ENCODE measurements at regions not wholly inside any gene's neighbourhood (a gene's known extent, or its start where the extent isn't known, plus 50 kb on each side); places are given as distances from the start of the nearest gene placed in this dataset.
A peak's percentile ranks its signal among the peaks of the same experiment; 100 is the strongest.

DNA sequence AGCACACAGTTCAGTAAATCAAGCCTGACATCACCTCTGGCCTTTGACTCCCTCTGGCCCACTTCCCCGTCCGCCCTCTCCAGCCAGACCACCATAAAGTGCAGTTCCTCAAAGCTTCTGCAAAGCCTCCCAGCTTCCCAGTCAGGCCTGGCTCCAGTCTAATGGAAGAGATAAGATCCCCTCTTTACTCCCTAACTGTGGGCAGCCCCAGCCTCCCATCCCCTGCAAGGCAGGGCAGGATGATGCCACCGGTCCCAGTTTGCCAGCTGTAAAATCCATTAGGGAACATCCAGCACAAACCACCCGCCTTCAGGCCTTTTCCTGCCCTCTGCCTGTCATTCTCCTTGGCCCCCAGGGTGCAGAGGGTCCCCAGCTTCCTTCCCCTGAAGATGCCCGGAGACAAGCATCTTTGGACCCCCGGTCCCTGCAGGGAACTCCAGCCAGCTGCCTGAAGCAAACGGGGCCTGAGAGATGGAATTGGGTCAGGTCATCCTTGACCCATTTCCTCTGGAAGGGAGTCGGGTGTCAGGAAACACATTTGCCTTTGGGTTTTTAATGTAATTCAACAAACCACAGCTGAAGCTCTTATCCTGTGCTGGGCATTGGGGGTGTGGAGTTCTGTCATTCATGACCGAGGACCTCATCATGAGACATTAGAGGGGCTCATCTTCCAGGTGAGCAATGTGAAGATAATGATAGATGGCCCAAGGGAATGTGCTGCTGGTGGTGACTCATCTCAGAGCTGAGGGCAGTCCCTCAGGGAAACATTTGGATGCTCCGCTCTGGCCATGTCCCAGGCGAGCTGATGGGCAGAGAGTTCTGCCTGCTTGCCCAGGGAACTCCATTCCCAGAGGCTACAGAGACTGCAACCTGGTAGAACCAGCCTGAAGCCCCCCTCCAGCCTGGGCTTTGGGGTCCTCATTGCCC is 93.8 kb upstream of the CLMN start:
- no peak for DNase-seq (ENCODE audit: low spot score)

DNA sequence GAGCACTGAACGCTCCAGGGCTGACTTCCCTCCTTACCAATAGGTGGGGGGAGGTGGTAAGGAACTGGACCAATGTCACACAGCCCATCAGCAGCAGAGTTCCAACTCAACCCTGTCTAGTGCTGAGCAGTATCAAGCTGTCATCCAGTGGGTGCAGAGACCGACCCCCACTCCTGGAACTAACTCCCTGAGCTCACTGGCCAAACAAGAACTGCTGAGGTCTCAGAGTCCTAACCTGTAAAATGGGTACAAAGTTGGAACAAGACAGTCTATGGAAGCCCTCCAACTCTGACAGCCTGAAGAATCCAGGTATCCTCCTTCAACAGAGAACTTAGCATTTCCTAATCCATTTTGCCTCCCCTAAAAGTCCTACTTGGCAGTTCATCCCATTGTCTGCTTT is 91.1 kb upstream of the CLMN start:
- DNase-seq (ENCODE audit: low spot score): no peak

DNA sequence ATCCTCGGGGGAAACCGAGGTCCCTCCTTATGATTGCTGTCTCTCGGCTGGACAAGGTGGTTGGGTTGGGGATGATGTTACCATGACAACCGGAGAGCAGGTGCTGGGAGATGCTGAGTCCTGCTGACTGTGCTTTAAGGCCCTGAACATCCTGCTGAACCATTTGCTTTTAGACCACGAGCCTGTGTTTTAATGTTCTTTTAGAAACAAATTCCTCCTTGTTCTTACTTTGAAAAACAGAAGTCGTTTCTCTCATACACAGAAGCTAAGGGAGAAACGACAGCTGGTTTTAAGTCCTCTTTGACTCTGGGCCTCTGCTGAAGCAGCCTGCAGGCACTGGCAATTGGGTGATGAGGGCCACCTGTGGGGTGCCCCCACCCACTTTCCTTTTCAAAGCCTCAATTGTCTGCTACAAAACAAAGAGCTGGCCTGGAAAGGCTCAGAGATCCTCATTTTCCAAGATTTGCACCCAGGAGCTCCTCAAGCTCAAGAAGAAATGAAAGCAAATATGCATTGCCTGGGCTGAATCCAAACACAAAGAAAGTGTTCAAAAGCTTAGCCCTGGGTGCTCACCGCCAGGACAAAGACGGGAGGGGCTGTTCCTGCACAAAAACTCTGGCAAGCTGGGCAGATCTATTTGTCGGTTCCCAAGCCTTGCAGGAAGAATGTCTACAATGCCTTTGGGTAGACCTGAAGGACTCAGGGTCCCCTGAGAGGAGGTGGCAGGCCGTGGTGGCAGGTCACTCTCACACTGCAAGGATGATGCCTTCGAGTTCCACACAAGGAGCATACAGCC is 90.0 kb upstream of the CLMN start:
- DNase-seq (ENCODE audit: low spot score): no peak

DNA sequence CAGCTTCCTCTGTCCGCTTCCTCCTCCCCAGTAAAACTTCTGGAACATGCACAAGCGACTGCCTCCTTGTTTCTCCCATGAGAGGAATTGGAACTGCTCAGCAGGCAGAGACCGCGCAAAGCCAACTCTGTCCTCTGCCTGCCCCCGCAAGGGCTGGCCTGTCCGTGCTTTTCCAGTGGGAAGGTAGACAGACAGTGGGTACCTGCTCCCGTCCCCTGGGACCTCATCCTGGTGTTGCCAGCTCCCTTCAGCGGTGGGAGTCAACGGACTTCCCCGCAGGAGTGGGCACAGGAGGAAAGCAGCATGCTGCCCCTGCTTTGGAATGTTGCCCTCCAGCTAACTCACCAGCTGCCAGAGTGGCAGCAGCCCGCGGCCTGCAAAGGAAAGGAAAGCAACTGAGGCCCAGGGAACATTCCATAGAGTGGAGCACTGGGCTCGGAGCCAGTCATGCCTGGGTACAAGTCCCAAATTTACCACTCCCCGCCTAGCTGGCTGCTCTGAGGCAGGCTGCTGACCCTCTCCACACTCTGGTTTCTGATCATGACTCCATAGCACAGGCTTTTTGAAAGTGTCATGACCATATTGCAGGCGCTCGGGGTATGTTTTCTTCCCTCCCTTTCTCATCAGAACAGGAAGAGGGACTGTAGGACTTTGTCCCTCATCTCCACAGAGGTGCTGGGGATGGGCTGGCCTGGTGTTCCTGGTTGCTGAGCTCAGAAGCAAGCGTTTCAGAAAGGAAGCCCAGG is 89.2 kb upstream of the CLMN start:
- DNase-seq (ENCODE audit: low spot score): no peak

DNA sequence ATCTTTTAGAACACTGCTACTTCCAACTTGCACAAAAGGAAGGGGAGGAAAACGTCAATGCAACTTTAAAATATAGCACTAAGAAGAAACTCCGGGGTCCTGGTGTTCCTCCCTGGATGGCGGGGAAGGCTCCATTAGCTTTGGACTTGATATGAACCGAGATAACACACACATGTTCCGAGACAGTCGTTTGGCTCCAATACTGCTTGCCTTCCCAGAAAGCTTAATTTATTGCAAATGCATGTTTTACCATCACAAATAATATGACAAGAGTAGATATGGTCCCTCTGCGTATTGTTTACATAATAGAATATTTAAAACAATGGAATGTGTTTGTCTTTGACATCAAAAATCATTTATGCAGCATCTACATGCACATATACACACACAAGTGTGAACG is 87.6 kb upstream of the CLMN start:
- peak; percentile 29 for DNase-seq (ENCODE audit: low spot score)

DNA sequence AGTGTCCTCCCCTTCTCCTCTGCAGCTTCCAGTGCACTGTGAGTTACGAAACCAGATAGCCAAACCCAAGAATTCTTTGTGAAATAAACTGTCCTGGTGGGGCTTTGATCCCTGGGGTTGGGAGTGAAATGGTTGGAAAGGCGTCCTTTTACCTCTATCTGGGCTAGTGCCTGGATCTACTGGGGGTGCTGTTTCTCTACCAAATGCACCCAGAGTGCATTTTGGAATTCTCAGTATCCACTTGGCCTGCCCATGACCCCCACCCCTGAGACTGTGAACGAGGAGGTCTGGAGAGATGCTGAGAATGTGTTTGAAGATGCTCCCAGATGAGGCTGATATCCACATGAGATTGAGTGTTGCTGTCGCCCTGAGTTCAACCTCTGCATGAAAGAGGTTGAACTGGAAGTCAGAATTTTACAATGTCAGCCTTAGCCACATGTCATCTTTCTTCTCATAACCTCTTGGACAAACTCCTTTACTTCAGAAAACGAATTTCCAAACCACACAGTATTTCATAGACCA is 87.1 kb upstream of the CLMN start:
- no peak for DNase-seq (ENCODE audit: low spot score)

DNA sequence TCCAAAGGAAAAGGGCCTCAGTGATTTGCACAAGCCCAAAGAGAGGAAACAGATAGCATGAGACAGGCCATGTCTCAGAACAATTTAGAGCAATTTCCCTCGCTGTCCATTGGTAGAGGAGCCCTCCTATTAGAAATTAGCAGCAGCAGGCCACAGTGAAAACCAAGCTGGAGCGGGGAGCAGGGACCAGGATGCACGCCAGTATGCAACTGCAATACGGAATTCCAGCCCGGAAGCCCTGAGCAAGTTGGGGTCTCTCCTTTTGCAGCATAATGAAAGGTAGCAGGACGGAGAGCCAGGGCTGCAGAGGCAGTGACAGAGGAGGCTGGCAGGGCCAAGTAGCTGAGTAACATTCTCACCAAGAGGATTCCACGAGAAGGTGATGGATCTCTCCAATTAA is 84.9 kb upstream of the CLMN start:
- DNase-seq (ENCODE audit: low spot score): no peak

DNA sequence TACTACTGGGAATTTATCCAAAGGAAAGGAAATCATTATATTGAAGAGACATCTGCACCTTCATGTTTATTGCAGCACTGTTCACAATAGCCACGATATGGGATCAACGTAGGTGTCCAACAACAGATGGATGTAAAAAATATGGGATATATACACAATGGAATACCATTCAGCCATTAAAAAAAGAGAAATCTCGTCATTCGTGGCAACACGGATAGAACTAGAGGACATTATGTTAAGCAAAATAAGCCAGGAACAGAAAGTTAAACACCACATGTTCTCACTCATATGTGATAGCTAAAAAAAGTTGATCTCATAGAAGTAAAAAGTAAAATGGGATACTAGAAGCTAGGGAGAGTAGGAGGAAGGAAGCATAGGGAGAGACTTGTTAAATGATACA is 82.9 kb upstream of the CLMN start:
- DNase-seq (ENCODE audit: low spot score): no peak

DNA sequence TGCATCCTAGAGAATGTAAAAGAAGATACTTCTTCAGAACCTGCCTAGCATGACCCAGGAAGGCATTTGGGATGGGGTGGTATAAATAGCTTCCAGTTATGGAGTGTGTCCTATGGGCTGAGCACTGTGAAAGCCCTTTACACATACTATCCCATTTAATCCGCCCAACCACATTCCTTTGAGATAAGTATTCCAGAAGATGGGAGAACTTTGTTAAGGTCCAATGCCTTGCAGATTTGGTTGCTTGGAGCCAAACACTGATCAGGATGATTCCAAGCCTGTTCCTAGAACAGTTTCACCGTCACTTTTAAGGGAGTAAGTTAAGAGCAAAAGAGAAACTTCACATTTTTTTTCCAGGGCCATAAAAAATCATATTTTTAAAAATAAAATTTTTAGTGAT is 82.5 kb upstream of the CLMN start:
- no peak for DNase-seq (ENCODE audit: low spot score)

DNA sequence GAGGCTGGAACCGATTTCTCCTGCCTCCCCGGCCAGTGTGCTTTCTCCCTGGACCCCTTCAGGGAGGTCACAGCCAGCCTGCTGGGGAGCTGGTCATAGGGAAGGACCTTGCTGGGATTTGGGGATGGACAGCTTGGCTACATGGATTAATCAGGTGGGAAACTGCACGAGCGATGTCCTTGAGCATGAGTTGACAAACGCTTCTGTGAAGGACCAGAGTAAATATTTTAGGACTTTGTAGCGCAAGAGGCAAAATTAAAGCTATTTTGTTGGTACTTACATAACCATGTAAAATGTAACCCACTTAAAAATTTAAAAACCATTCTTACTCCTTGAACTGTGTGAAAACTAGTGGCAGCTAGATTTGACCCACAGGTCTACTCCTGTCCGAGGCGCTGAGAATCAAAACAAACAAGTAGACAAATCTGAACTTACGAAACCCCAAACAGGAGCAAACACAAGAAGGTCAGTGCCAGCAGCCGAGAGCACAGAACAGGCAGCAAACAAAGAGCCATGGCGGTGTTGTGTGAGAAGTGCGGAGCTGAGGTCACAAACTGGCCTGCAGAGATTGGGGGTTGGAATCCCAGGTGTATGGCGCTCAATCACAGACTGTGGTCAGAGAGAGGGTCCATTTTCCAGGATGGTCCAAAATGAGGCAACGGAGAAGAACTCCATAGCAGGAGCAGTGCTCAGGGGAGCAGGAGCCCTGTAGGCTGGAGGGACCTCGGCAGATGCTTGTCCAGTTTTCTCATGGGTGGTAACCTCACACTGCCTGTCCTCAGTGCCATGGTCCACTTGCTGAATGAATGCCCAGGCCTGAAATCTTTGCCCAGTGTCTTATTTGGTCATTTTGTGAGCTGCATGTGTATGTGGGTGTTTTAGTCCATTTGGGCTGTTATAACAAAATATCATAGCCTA is 79.2 kb upstream of the CLMN start:
- DNase-seq (ENCODE audit: low spot score): no peak

DNA sequence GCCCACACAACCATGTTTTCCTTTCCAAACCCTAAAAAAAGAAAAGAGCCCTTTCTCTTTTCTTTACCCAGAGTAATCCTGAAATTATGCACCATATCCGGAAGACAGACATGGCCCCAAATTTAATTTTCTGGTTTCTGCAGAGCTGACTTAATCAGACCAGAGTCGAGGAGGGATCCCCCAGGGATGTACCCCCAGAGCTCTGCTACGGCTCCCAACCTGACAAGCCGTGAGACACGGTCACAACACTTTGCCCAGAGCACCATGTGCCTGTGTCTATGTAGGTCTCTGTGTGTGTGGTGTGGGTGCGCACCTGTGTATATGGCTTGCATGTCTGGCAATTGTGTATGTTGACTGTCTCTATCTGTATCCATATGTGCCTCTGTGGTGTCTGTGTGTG is 77.6 kb upstream of the CLMN start:
- DNase-seq (ENCODE audit: low spot score): no peak

DNA sequence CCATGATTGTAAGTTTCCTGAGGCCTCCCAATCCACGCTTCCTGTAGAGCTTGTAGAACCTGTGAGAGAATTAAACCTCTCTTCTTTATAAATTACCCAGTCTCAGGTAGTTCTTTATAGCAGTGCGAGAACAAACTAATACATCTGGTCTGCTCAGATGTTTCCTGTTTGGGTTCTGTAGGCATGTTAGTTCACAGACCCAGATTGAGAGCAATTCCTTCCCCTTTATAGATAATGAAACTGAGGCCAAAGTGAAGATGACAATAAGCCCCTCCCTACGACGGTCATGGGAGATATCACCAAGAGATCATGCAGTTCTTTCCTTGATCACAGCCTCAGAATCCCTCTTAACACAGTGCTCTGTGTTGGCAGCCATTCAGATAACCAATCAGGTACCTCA is 76.5 kb upstream of the CLMN start:
- DNase-seq (ENCODE audit: low spot score): no peak

DNA sequence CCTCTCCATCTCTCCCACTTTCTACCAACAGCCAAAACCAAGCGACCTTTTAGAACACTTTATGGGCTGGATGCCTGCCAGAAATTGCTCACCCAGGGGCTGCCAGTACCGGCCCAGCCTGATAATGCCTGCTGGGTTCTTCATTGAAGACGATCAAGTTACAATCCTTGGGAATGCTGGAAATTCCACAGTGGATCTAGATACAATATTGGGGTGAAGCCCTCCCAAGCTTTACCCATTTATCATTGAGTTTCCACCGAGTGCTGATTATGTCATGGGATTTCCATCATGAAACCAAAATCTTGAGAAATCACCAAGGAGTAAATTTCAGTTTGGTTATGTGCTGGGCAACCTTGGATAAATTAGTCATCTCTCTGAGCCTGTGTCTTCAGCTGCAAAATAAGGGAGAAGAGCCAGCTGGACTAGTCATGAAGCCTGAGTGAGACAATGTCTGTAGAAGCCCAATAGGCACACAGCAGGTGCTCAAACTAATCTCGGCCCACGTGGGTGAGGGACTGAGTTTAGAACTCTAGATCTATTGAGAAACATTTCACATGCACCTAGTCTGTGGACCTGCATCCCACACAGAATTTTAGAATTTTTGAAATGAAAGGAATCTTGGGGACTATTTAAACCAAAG is 75.5 kb upstream of the CLMN start:
- no peak for DNase-seq (ENCODE audit: low spot score)

DNA sequence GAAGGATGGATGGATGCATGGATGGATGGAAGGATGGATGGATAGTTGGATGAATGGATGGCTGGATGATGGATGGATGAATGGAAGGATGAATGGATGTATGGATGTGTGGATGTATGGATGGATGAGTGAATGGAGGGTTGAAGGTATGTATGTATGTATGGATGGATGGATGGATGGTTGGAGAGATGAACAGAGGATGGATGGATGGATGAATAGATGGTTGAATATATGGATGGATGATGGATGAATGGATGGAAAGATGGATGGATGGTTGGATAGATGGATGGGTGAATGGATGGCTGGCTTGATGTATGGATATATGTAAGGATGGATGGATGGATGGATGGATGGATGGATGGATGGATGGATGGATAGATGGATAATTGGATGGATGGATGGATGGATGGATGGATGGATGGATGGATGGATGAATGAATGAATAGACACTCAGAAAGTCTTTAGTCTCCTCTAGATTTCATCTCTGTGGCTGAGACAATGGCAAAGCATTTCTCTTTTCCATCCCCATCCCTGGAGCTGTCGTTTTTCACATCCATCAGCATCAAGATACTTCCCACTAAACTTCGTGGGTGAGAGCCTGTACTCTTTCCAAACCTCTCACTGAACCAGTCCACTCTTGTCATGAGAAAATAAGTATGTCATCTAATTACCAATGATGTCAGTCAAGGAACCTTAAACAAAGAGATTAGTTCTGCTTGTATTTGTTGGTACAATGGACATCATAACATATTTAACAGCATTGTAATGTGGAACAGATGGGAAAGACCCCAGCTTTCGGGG is 74.8 kb upstream of the CLMN start:
- DNase-seq (ENCODE audit: low spot score): no peak

DNA sequence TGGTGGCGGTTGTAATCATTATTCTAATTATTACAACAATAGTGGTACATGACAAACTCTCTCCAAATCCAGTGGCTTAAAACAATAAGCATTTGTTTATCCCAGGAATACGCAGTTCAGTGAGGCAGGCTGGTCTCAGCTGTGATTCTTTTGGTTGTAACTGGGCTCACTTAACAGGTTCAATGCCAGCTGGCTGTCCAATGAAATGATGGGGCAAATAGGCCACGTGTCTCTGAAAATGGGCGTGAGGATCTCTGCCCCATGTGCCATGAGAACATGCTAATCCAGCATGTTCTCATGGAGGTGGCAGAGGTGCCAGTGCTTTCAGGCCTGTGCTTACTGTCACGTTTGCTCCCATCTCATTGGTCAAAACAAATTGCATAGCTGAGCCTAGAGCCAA is 73.1 kb upstream of the CLMN start:
- DNase-seq (ENCODE audit: low spot score): no peak

DNA sequence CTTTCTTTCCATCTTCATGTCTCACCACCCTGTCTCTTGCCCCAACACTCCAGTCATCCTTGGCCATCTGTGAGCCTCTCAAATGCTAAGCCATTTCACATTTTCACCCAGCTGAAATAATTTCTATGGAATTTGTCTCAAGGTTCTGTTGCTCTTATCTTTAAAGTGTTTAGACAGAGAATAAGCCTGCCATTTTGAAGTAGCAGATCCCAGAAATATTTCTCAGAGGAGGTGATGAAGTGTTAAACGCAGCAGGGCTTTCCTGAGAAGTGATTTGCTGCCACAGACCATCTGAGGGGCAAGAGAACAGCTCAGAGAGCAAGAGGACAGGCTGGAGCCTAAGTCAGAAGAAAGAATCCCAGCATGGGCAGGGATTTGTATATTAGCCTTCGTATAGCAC is 71.6 kb upstream of the CLMN start:
- DNase-seq (ENCODE audit: low spot score): peak; percentile 93

DNA sequence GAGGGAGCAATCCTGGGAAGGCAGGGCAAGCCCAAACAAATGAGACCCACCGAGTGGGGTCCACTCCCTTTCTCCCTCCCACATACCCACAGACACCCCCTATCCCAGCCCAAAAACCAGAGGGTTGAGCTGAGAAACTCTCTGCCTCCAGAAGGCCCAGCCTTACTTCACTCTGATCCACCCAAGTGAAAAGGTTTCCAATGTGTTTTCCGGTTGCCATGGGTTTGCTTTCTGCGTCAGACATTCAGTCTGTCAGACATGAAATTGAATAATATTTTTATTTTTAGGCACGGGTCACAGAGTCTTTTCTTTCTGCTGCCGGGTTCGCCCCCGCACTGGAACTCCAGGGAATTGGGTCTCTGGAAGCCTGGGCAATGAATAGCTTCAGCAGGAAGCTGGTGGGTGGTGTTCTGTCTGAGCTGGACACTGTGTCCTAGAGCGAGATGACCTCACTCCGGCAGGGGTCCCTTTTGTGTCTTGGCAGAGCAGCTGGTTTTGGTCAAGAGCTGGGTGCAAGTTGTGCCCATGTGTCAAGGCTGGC is 69.8 kb upstream of the CLMN start:
- DNase-seq (ENCODE audit: low spot score): no peak

DNA sequence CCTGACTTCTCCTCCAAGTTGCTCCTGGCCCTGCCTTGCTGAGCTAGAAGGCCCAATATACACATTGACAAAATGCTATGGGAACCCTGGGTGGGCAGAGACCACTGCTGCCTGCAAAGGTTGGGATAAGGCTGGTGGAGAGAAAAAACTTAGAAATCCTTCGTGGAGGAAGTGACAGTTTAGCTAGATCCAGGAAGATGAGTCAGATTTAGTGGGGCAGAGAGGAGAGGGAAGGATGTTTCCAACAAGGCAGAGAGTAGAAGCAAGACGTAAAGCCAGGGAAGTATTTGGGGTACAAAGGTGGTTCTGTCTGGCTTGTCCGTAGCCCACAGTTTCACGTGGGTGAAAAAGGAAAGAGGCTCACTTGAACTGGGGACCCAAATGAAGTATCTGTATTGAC is 69.0 kb upstream of the CLMN start:
- DNase-seq (ENCODE audit: low spot score): peak; percentile 51

DNA sequence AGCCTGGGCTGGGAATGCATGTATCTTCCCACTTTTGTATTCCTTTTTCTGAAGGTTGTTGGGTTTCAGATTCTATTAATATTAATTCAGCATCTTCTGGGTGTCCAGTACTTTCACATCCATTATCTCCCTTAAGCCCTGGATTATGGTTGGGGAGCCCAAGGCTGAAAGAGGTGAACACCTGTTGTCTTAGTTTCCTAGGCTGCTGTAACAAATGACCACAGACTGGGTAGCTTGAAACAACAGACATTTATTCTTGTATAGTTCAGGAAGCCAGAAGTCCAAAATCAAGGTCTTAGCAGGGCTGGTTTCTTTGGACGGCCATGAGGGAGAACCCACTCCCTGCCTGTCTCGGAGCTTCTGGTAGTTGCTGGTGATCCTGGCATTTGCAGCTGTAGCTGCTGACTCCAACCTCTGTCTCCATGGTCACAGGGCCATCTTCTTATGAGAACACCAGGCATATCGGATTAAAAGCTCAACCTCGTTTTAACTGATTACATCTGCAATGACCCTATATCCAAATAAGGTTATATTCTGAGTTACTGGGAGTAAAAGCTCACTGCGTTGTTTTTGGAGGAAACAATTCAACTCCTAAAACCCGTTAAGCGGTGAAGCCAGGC is 68.2 kb upstream of the CLMN start:
- DNase-seq (ENCODE audit: low spot score): peak; percentile 90
